Activated CD4-positive, alpha-beta T cell treated with anti-CD3 and anti-CD28 coated beads, Interleukin-2, amount 10 ng/mL, durations not matched to agents 24 days and 14 days (primary cell): ENCODE measurements at regions not wholly inside any gene's neighbourhood (a gene's known extent, or its start where the extent isn't known, plus 50 kb on each side); places are given as distances from the start of the nearest gene placed in this dataset.
"Not testable (repeated sequence)": the region's sequence is repeated elsewhere in the genome, so short reads cannot be mapped to it uniquely, and the experiment has no call there.

Source experiments
- DNase-seq: peaks from one replicate; pipeline ENCODE4 v3.0.0; 2022
- H3K27ac Mint-ChIP-seq: one replicate; pipeline ENCODE4 v1.8.0; 2022; ENCODE audit warnings: mild to moderate bottlenecking, mixed read lengths
- H3K27me3 Mint-ChIP-seq: one replicate; pipeline ENCODE4 v1.8.0; 2022; ENCODE audit warnings: mixed read lengths
- H3K36me3 Mint-ChIP-seq: one replicate; pipeline ENCODE4 v1.8.0; 2022; ENCODE audit warnings: low read depth, mild to moderate bottlenecking, mixed read lengths
- H3K4me1 Mint-ChIP-seq: one replicate; pipeline ENCODE4 v1.8.0; 2021; ENCODE audit warnings: mixed read lengths
- H3K4me3 Mint-ChIP-seq: one replicate; pipeline ENCODE4 v1.8.0; 2022; ENCODE audit warnings: mild to moderate bottlenecking, moderate library complexity, mixed read lengths
- H3K9me3 Mint-ChIP-seq: one replicate; pipeline ENCODE4 v1.8.0; 2021; ENCODE audit warnings: mixed read lengths
- intact Hi-C: fragments of 100-400 bp; cut with micrococcal nuclease; formaldehyde crosslinking; loops from one replicate; pipeline ENCODE4 v1.15.1; 2023

- no peaks in the 10 kb centered on the region for H3K36me3 Mint-ChIP-seq
- no peak overlapping the region for H3K4me3 Mint-ChIP-seq
- H3K27ac Mint-ChIP-seq: no peak overlapping the region
- intact Hi-C loops: no loop called here
- no peaks in the 10 kb centered on the region for H3K27me3 Mint-ChIP-seq
- no peaks in the 10 kb centered on the region for H3K9me3 Mint-ChIP-seq
- no peaks in the 10 kb centered on the region for H3K4me1 Mint-ChIP-seq
- no peak for DNase-seq
Measured at GRCh38 chr3:22671848-22672247, 531.3 kb upstream of the UBE2E2 start.

GRCh38 chr3:22684739-22685138 lies 518.4 kb upstream of the UBE2E2 start:
- Mint-ChIP-seq H3K36me3 (no peaks in the 10 kb centered on the region), H3K4me3 (no peak overlapping the region), H3K27me3 (no peaks in the 10 kb centered on the region), H3K27ac (no peak overlapping the region), H3K9me3 (peaks cover 5% of the 10 kb centered on the region), H3K4me1 (no peaks in the 10 kb centered on the region)
- DNase-seq: no peak
- intact Hi-C loops: no loop called here

GRCh38 chr3:22685597-22685996 lies 517.5 kb upstream of the UBE2E2 start:
- H3K9me3 Mint-ChIP-seq: peaks cover 3% of the 10 kb centered on the region
- no peaks in the 10 kb centered on the region for H3K27me3 Mint-ChIP-seq
- intact Hi-C loops: no loop called here
- no peaks in the 10 kb centered on the region for H3K4me1 Mint-ChIP-seq
- H3K27ac Mint-ChIP-seq: no peak overlapping the region
- H3K4me3 Mint-ChIP-seq: no peak overlapping the region
- H3K36me3 Mint-ChIP-seq: no peaks in the 10 kb centered on the region
- DNase-seq: no peak

- no peaks in the 10 kb centered on the region for H3K4me1 Mint-ChIP-seq
- H3K36me3 Mint-ChIP-seq: no peaks in the 10 kb centered on the region
- intact Hi-C loops: no loop called here
- no peaks in the 10 kb centered on the region for H3K27me3 Mint-ChIP-seq
- DNase-seq: no peak
- H3K9me3 Mint-ChIP-seq: no peaks in the 10 kb centered on the region
- H3K27ac Mint-ChIP-seq: no peak overlapping the region
- H3K4me3 Mint-ChIP-seq: no peak overlapping the region
Measured at GRCh38 chr3:22691407-22691806, 511.7 kb upstream of the UBE2E2 start.

GRCh38 chr3:22691856-22692628 lies 511.1 kb upstream of the UBE2E2 start:
- Mint-ChIP-seq H3K27me3 (no peaks in the 10 kb centered on the region), H3K4me3 (no peak overlapping the region), H3K4me1 (no peaks in the 10 kb centered on the region), H3K9me3 (no peaks in the 10 kb centered on the region), H3K27ac (no peak overlapping the region), H3K36me3 (no peaks in the 10 kb centered on the region)
- intact Hi-C loops: no loop called here
- no peak for DNase-seq

GRCh38 chr3:22700876-22701275 lies 502.3 kb upstream of the UBE2E2 start:
- H3K9me3 Mint-ChIP-seq: no peaks in the 10 kb centered on the region
- H3K4me1 Mint-ChIP-seq: no peaks in the 10 kb centered on the region
- intact Hi-C loops: no loop called here
- no peak overlapping the region for H3K4me3 Mint-ChIP-seq
- no peaks in the 10 kb centered on the region for H3K36me3 Mint-ChIP-seq
- no peak for DNase-seq
- no peak overlapping the region for H3K27ac Mint-ChIP-seq
- H3K27me3 Mint-ChIP-seq: no peaks in the 10 kb centered on the region

GRCh38 chr3:22704166-22704565 lies 499.0 kb upstream of the UBE2E2 start:
- H3K9me3 Mint-ChIP-seq: no peaks in the 10 kb centered on the region
- H3K4me3 Mint-ChIP-seq: no peak overlapping the region
- no peaks in the 10 kb centered on the region for H3K36me3 Mint-ChIP-seq
- no peaks in the 10 kb centered on the region for H3K27me3 Mint-ChIP-seq
- H3K27ac Mint-ChIP-seq: no peak overlapping the region
- H3K4me1 Mint-ChIP-seq: no peaks in the 10 kb centered on the region
- DNase-seq: no peak
- intact Hi-C loops: no loop called here

GRCh38 chr3:22704571-22705354 lies 498.4 kb upstream of the UBE2E2 start:
- Mint-ChIP-seq H3K27me3 (no peaks in the 10 kb centered on the region), H3K4me1 (no peaks in the 10 kb centered on the region), H3K27ac (no peak overlapping the region), H3K4me3 (no peak overlapping the region), H3K36me3 (no peaks in the 10 kb centered on the region), H3K9me3 (peaks cover 5% of the 10 kb centered on the region)
- intact Hi-C loops: no loop called here
- DNase-seq: no peak

- H3K36me3 Mint-ChIP-seq, H3K4me3 Mint-ChIP-seq, DNase-seq: not testable (repeated sequence)
Measured at GRCh38 chr3:22706922-22707321, 496.2 kb upstream of the UBE2E2 start.

GRCh38 chr3:22713936-22714335 lies 489.2 kb upstream of the UBE2E2 start:
- H3K9me3 Mint-ChIP-seq: peaks cover 21% of the 10 kb centered on the region
- H3K4me1 Mint-ChIP-seq: no peaks in the 10 kb centered on the region
- no peaks in the 10 kb centered on the region for H3K36me3 Mint-ChIP-seq
- no peak for DNase-seq
- no peak overlapping the region for H3K4me3 Mint-ChIP-seq
- intact Hi-C loops: no loop called here
- H3K27me3 Mint-ChIP-seq: no peaks in the 10 kb centered on the region
- H3K27ac Mint-ChIP-seq: no peak overlapping the region

More at GRCh38 chr3:22706922-22707321, 496.2 kb upstream of the UBE2E2 start:
- H3K4me1 Mint-ChIP-seq, H3K27ac Mint-ChIP-seq, H3K27me3 Mint-ChIP-seq, intact Hi-C loops: not testable (repeated sequence)
- peaks cover 16% of the 10 kb centered on the region for H3K9me3 Mint-ChIP-seq

GRCh38 chr3:22714749-22715148 lies 488.4 kb upstream of the UBE2E2 start:
- no peaks in the 10 kb centered on the region for H3K4me1 Mint-ChIP-seq
- no peaks in the 10 kb centered on the region for H3K27me3 Mint-ChIP-seq
- no peak overlapping the region for H3K4me3 Mint-ChIP-seq

GRCh38 chr3:22720596-22720995 lies 482.5 kb upstream of the UBE2E2 start:
- H3K9me3 Mint-ChIP-seq: peaks cover 4% of the 10 kb centered on the region
- H3K27ac Mint-ChIP-seq: no peak overlapping the region
- intact Hi-C loops: no loop called here
- DNase-seq: no peak
- H3K4me1 Mint-ChIP-seq: no peaks in the 10 kb centered on the region
- no peak overlapping the region for H3K4me3 Mint-ChIP-seq
- no peaks in the 10 kb centered on the region for H3K27me3 Mint-ChIP-seq
- H3K36me3 Mint-ChIP-seq: no peaks in the 10 kb centered on the region

More at GRCh38 chr3:22714749-22715148, 488.4 kb upstream of the UBE2E2 start:
- no peak for DNase-seq
- no peak overlapping the region for H3K27ac Mint-ChIP-seq
- no peaks in the 10 kb centered on the region for H3K36me3 Mint-ChIP-seq
- intact Hi-C loops: no loop called here
- peaks cover 17% of the 10 kb centered on the region for H3K9me3 Mint-ChIP-seq

GRCh38 chr3:22724420-22724819 lies 478.7 kb upstream of the UBE2E2 start:
- no peak overlapping the region for H3K4me3 Mint-ChIP-seq
- intact Hi-C loops: no loop called here
- H3K9me3 Mint-ChIP-seq: no peaks in the 10 kb centered on the region
- H3K4me1 Mint-ChIP-seq: no peaks in the 10 kb centered on the region
- no peaks in the 10 kb centered on the region for H3K27me3 Mint-ChIP-seq
- DNase-seq: no peak
- H3K27ac Mint-ChIP-seq: no peak overlapping the region
- no peaks in the 10 kb centered on the region for H3K36me3 Mint-ChIP-seq

- Mint-ChIP-seq H3K9me3 (no peaks in the 10 kb centered on the region), H3K27me3 (no peaks in the 10 kb centered on the region), H3K4me1 (no peaks in the 10 kb centered on the region), H3K27ac (no peak overlapping the region), H3K4me3 (no peak overlapping the region), H3K36me3 (no peaks in the 10 kb centered on the region)
- no peak for DNase-seq
- intact Hi-C loops: no loop called here
Measured at GRCh38 chr3:22728406-22728805, 474.7 kb upstream of the UBE2E2 start.
